ENCODE measurements at regions not wholly inside any gene's neighbourhood (a gene's known extent, or its start where the extent isn't known, plus 50 kb on each side); places are given as distances from the start of the nearest gene placed in this dataset.
"Not testable (repeated sequence)": the region's sequence is repeated elsewhere in the genome, so short reads cannot be mapped to it uniquely, and the experiment has no call there.

DNA sequence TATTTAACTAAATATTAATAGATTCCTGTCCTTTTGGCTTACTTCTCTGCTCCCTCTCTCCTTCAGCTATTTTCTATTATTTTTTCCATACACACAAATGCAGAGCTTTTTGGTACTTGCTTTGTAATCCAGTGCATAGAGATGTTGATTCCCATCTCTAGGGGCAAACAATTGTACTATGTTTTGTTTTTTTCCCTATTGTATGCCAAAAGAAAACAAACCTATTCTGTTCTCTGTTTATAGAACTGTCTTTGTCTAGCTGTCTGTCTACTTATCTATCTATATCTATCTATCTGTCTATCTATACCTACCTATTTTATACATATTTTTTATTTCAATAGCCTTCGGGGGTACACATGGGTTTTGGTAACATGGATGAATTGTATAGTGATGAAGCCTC, 121.6 kb upstream of the LIFR start:
- H3K9me3 Mint-ChIP-seq = no peaks in the 10 kb centered on the region
- no peak overlapping the region for H3K4me3 Mint-ChIP-seq
- no peaks in the 10 kb centered on the region for H3K36me3 Mint-ChIP-seq (ENCODE audit: low read depth)
- H3K27me3 Mint-ChIP-seq (ENCODE audit: insufficient read depth) = peaks cover 13% of the 10 kb centered on the region; the same call in 1 of the 2 replicates
- TF ChIP-seq, protein P1, sequence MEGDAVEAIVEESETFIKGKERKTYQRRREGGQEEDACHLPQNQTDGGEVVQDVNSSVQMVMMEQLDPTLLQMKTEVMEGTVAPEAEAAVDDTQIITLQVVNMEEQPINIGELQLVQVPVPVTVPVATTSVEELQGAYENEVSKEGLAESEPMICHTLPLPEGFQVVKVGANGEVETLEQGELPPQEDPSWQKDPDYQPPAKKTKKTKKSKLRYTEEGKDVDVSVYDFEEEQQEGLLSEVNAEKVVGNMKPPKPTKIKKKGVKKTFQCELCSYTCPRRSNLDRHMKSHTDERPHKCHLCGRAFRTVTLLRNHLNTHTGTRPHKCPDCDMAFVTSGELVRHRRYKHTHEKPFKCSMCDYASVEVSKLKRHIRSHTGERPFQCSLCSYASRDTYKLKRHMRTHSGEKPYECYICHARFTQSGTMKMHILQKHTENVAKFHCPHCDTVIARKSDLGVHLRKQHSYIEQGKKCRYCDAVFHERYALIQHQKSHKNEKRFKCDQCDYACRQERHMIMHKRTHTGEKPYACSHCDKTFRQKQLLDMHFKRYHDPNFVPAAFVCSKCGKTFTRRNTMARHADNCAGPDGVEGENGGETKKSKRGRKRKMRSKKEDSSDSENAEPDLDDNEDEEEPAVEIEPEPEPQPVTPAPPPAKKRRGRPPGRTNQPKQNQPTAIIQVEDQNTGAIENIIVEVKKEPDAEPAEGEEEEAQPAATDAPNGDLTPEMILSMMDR (IDR thresholded peaks at IDR 0.05) = no peak
- no peak for DNase-seq
- H3K4me1 Mint-ChIP-seq (ENCODE audit: low read depth) = no peaks in the 10 kb centered on the region
- no peak overlapping the region for H3K27ac Mint-ChIP-seq

DNA sequence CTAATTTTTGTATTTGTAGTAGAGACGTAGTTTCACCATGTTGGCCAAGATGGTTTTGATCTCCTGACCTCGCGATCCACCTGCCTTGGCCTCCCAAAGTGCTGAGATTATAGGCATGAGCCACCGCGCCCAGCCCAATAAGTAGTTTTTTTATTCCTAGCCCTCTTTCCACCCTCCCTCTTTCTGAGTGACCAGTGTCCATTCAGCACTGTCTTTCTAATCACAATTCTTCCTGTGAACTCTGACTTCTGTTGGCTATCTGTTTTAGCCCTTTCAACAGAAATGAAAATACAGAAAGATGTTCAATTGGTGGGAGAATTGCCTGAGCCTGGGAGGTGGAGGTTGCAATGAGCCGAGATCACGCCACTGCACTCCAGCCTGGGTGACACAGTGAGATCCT, 122.3 kb upstream of the LIFR start:
- H3K4me3 Mint-ChIP-seq; H3K36me3 Mint-ChIP-seq (ENCODE audit: low read depth); H3K4me1 Mint-ChIP-seq (ENCODE audit: low read depth); DNase-seq; H3K27ac Mint-ChIP-seq; H3K9me3 Mint-ChIP-seq: not testable (repeated sequence)
- peaks cover 13% of the 10 kb centered on the region; the same call in 1 of the 2 replicates for H3K27me3 Mint-ChIP-seq (ENCODE audit: insufficient read depth)

- H3K4me1 Mint-ChIP-seq (ENCODE audit: low read depth) = no peaks in the 10 kb centered on the region
- H3K9me3 Mint-ChIP-seq = no peaks in the 10 kb centered on the region
- peaks cover 13% of the 10 kb centered on the region; the same call in 1 of the 2 replicates for H3K27me3 Mint-ChIP-seq (ENCODE audit: insufficient read depth)
- no peaks in the 10 kb centered on the region for H3K36me3 Mint-ChIP-seq (ENCODE audit: low read depth)
- H3K4me3 Mint-ChIP-seq = no peak overlapping the region
- TF ChIP-seq, protein P1 (IDR thresholded peaks at IDR 0.05) = no peak
- no peak overlapping the region for H3K27ac Mint-ChIP-seq
- DNase-seq = no peak
Measured at GRCh38 chr5:38680094-38680825, 123.8 kb upstream of the LIFR start.

- Mint-ChIP-seq H3K27me3 (ENCODE audit: insufficient read depth) (peaks cover 9% of the 10 kb centered on the region; the same call in 1 of the 2 replicates), H3K4me3 (no peak overlapping the region), H3K27ac (no peak overlapping the region), H3K9me3 (no peaks in the 10 kb centered on the region), H3K4me1 (ENCODE audit: low read depth) (no peaks in the 10 kb centered on the region), H3K36me3 (ENCODE audit: low read depth) (no peaks in the 10 kb centered on the region)
- TF ChIP-seq, protein P1 (IDR thresholded peaks at IDR 0.05) = no peak
- no peak for DNase-seq
Measured at GRCh38 chr5:38681029-38681706, 124.7 kb upstream of the LIFR start.

GRCh38 chr5:38681966-38682365, 125.5 kb upstream of the LIFR start:
- H3K36me3 Mint-ChIP-seq (ENCODE audit: low read depth) = no peaks in the 10 kb centered on the region
- DNase-seq = no peak
- H3K27me3 Mint-ChIP-seq (ENCODE audit: insufficient read depth) = peaks cover 3% of the 10 kb centered on the region; the same call in 1 of the 2 replicates
- no peaks in the 10 kb centered on the region for H3K9me3 Mint-ChIP-seq
- no peaks in the 10 kb centered on the region for H3K4me1 Mint-ChIP-seq (ENCODE audit: low read depth)
- H3K27ac Mint-ChIP-seq = no peak overlapping the region
- no peak overlapping the region for H3K4me3 Mint-ChIP-seq
- TF ChIP-seq, protein P1 (IDR thresholded peaks at IDR 0.05) = no peak

DNA sequence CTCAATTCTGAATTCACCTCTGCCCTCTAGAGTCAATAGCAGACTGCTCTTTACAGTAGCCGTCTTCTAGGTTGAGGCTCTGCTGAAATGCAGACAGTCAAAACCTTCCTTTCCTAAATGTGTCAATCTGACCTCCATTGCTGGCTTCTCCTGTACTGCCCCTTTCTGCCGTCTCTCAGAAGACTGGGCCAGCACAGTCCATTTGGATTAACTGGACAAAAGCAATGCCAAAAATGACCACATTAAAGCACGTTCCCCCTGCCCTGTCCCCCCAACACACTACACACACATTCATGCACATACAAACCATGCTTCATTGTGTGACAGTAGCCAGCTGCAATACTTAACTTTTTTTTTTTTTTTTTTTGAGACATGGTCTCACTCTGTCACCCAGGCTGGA, 130.2 kb upstream of the LIFR start:
- H3K36me3 Mint-ChIP-seq (ENCODE audit: low read depth) = no peaks in the 10 kb centered on the region
- DNase-seq = no peak
- H3K27ac Mint-ChIP-seq = no peak overlapping the region
- no peaks in the 10 kb centered on the region for H3K4me1 Mint-ChIP-seq (ENCODE audit: low read depth)
- TF ChIP-seq, protein P1 (IDR thresholded peaks at IDR 0.05) = no peak
- no peak overlapping the region for H3K4me3 Mint-ChIP-seq
- no peaks in the 10 kb centered on the region for H3K9me3 Mint-ChIP-seq
- peaks cover 9% of the 10 kb centered on the region for H3K27me3 Mint-ChIP-seq (ENCODE audit: insufficient read depth)
